ENCODE measurements at regions not wholly inside any gene's neighbourhood (a gene's known extent, or its start where the extent isn't known, plus 50 kb on each side); places are given as distances from the start of the nearest gene placed in this dataset.
A peak's percentile ranks its signal among the peaks of the same experiment; 100 is the strongest.

GRCh38 chr21:14877581-14878228 lies 187.1 kb downstream of the NRIP1 start (continued):
- TF ChIP-seq SPI1 (IDR thresholded peaks at IDR 0.05; ENCODE audit: borderline replicate concordance, insufficient read depth, low read depth, low read length) (no peak), SMARCA5 (IDR thresholded peaks at IDR 0.05) (no peak), HCFC1 (IDR thresholded peaks at IDR 0.05; ENCODE audit: low read length) (no peak), WRNIP1 (IDR thresholded peaks at IDR 0.05; ENCODE audit: borderline replicate concordance, low read depth, low read length) (no peak), PML (IDR thresholded peaks at IDR 0.05; ENCODE audit: low read length) (no peak), TCF3 (IDR thresholded peaks at IDR 0.05; ENCODE audit: borderline replicate concordance, insufficient read depth, low read depth, low read length) (no peak), NFYA (IDR thresholded peaks at IDR 0.05; ENCODE audit: borderline replicate concordance, low read depth, low read length) (no peak), BACH1 (IDR thresholded peaks at IDR 0.05; ENCODE audit: borderline replicate concordance) (no peak), EZH2 (IDR thresholded peaks at IDR 0.05; ENCODE audit: borderline replicate concordance, control insufficient read depth, low read depth, low read length) (no peak), IRF5 (IDR thresholded peaks at IDR 0.05; ENCODE audit: borderline replicate concordance) (no peak), RCOR1 (conservative IDR thresholded peaks at IDR 0.05; ENCODE audit: low read depth, low read length) (no peak), SP1 (IDR thresholded peaks at IDR 0.05; ENCODE audit: low read depth, low read length) (no peak), YY1 (IDR thresholded peaks at IDR 0.05; ENCODE audit: low read depth, low read length) (no peak), ETV6 (conservative IDR thresholded peaks at IDR 0.05 in 1 of 2, IDR thresholded peaks at IDR 0.05 in 1 of 2; ENCODE audit: borderline replicate concordance in 1 of 2, low read depth in 1 of 2) (peak in 1 of 2 experiments; percentile 77; a peak in 1 of 4 replicates), TCF12 (IDR thresholded peaks at IDR 0.05; ENCODE audit: low read depth, low read length) (no peak), RB1 (IDR thresholded peaks at IDR 0.05; ENCODE audit: borderline replicate concordance) (no peak), KLF5 (IDR thresholded peaks at IDR 0.05; ENCODE audit: partially characterized antibody) (no peak), PKNOX1 (IDR thresholded peaks at IDR 0.05) (no peak), GATAD2B (conservative IDR thresholded peaks at IDR 0.05; ENCODE audit: low read depth) (no peak; the same call in 1 of the 2 replicates), FOXM1 (IDR thresholded peaks at IDR 0.05; ENCODE audit: low read depth, low read length) (peak; percentile 82), CREB1 (IDR thresholded peaks at IDR 0.05; ENCODE audit: low read depth) (no peak)
- TF ChIP-seq, protein P1, sequence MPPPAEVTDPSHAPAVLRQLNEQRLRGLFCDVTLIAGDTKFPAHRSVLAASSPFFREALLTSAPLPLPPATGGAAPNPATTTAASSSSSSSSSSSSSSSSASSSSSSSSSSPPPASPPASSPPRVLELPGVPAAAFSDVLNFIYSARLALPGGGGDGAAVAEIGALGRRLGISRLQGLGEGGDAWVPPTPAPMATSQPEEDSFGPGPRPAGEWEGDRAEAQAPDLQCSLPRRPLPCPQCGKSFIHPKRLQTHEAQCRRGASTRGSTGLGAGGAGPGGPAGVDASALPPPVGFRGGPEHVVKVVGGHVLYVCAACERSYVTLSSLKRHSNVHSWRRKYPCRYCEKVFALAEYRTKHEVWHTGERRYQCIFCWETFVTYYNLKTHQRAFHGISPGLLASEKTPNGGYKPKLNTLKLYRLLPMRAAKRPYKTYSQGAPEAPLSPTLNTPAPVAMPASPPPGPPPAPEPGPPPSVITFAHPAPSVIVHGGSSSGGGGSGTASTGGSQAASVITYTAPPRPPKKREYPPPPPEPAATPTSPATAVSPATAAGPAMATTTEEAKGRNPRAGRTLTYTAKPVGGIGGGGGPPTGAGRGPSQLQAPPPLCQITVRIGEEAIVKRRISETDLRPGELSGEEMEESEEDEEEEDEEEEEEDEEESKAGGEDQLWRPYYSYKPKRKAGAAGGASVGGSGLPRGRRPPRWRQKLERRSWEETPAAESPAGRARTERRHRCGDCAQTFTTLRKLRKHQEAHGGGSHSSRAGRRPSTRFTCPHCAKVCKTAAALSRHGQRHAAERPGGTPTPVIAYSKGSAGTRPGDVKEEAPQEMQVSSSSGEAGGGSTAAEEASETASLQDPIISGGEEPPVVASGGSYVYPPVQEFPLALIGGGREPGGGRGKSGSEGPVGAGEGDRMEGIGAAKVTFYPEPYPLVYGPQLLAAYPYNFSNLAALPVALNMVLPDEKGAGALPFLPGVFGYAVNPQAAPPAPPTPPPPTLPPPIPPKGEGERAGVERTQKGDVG (CRISPR knock-in tag; IDR thresholded peaks at IDR 0.05): no peak
- TF ChIP-seq, protein P2, sequence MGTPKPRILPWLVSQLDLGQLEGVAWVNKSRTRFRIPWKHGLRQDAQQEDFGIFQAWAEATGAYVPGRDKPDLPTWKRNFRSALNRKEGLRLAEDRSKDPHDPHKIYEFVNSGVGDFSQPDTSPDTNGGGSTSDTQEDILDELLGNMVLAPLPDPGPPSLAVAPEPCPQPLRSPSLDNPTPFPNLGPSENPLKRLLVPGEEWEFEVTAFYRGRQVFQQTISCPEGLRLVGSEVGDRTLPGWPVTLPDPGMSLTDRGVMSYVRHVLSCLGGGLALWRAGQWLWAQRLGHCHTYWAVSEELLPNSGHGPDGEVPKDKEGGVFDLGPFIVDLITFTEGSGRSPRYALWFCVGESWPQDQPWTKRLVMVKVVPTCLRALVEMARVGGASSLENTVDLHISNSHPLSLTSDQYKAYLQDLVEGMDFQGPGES (IDR thresholded peaks at IDR 0.05): no peak
